ENCODE measurements at regions not wholly inside any gene's neighbourhood (a gene's known extent, or its start where the extent isn't known, plus 50 kb on each side); places are given as distances from the start of the nearest gene placed in this dataset.

DNA sequence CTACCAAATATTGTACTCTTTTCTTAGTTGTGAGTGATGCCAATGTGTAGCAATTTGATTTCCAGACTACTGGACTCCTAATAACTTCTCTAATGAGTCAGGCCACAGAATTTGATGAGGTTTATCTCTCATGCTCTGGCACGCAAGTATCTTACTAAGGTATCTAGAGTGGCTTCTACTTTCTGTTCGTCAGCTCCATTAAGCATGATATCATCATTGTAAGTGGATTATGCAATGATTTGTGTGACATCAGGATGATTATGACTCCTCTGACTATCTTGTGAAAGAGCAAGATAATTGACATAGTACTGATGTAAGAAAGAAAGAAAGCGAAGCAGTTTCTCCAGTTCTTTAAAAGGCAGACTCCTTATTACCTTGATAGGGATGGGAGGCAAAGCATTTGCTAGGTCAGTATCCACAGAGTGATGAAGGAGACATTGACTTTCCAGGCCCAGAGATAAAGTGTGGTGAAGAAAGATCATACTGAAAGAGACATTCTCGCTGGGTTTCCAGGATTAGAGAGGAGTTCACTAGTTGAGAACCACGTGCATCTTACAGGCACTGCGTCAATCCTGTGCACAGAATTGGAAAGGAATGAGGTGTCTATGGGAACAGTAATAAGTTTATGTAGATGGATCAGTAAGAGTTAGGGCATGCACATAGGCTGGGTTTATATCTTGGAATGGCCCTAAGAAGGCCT lies 161.9 kb upstream of the STK26 start:
- no peak for TF ChIP-seq POLR2AphosphoS5 (IDR thresholded peaks at IDR 0.05)
- TF ChIP-seq, protein P1, sequence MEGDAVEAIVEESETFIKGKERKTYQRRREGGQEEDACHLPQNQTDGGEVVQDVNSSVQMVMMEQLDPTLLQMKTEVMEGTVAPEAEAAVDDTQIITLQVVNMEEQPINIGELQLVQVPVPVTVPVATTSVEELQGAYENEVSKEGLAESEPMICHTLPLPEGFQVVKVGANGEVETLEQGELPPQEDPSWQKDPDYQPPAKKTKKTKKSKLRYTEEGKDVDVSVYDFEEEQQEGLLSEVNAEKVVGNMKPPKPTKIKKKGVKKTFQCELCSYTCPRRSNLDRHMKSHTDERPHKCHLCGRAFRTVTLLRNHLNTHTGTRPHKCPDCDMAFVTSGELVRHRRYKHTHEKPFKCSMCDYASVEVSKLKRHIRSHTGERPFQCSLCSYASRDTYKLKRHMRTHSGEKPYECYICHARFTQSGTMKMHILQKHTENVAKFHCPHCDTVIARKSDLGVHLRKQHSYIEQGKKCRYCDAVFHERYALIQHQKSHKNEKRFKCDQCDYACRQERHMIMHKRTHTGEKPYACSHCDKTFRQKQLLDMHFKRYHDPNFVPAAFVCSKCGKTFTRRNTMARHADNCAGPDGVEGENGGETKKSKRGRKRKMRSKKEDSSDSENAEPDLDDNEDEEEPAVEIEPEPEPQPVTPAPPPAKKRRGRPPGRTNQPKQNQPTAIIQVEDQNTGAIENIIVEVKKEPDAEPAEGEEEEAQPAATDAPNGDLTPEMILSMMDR (IDR thresholded peaks at IDR 0.05 in 8 of 11, conservative IDR thresholded peaks at IDR 0.05 in 3 of 11): no peak

Measured in spleen (tissue), 7 donors.